ENCODE measurements at regions not wholly inside any gene's neighbourhood (a gene's known extent, or its start where the extent isn't known, plus 50 kb on each side); places are given as distances from the start of the nearest gene placed in this dataset.

DNA sequence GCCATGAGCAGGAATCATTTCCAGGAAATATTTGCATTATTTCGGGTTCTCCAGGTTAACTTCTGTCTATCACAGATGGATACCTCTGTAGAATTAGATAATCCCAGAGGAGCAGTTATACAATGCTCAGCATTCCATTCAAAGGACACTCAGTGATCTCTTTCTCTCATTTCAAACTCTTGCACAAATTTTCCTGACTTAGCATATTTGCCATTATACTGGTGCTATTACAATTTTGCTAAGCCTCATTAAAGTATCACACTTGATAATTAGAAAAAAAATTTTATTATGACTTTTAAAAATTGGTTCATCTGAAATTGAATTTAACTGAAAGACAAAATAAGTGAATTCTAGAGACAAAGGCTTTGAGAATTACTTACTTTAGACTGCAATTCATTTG, 469.0 kb downstream of the EPHA3 start:
- Histone ChIP-seq H3K23ac (ENCODE audit: insufficient read length) (no peak overlapping the region), H4K5ac (ENCODE audit: insufficient read length, low read depth, low read length) (no peak overlapping the region), H3K36me3 (ENCODE audit: control insufficient read depth in 2 of 4, insufficient read depth in 4 of 4, low read length in 3 of 4) (no peaks in the 10 kb centered on the region), H2AK5ac (ENCODE audit: low read depth, low read length) (no peak overlapping the region), H2AFZ (ENCODE audit: low read length) (no peak overlapping the region), H3K27me3 (replicated peaks in 1 of 4; ENCODE audit: control insufficient read depth in 3 of 4, extremely low read depth in 1 of 4, insufficient read depth in 3 of 4, low read length in 3 of 4) (no peaks in the 10 kb centered on the region), H3K4me1 (replicated peaks in 1 of 4; ENCODE audit: control insufficient read depth in 3 of 4, insufficient read depth in 4 of 4, low read length in 3 of 4) (no peaks in the 10 kb centered on the region), H4K20me1 (replicated peaks in 1 of 2; ENCODE audit: control insufficient read depth in 1 of 2, insufficient read depth in 2 of 2, low read length in 2 of 2) (no peaks in the 10 kb centered on the region), H4K8ac (ENCODE audit: extremely low read depth, insufficient read depth, low read length) (no peak overlapping the region), H3K4me3 (ENCODE audit: extremely low read depth in 1 of 4, insufficient read depth in 2 of 4, low read depth in 3 of 4, low read length in 4 of 4) (no peak overlapping the region), H2BK12ac (ENCODE audit: low read depth, low read length) (no peak overlapping the region), H2BK120ac (replicated peaks; ENCODE audit: low read depth, low read length) (no peak overlapping the region), H3K4me2 (ENCODE audit: insufficient read depth in 1 of 2, low read depth in 2 of 2, low read length in 2 of 2) (no peak overlapping the region), H3K4ac (replicated peaks; ENCODE audit: insufficient read length, low read depth, low read length) (no peak overlapping the region), H3K9me3 (ENCODE audit: insufficient read depth in 2 of 2, low read depth in 1 of 2, low read length in 1 of 2) (no peaks in the 10 kb centered on the region), H3K23me2 (ENCODE audit: low read depth, low read length) (no peaks in the 10 kb centered on the region), H3K14ac (ENCODE audit: insufficient read length) (no peak overlapping the region), H3K79me1 (ENCODE audit: low read depth, low read length) (no peaks in the 10 kb centered on the region), H3K27ac (ENCODE audit: low read depth, low read length) (no peak overlapping the region), H2BK5ac (ENCODE audit: low read depth, low read length) (no peak overlapping the region), H3K56ac (replicated peaks; ENCODE audit: insufficient read length, low read depth, low read length) (no peak overlapping the region), H3K18ac (ENCODE audit: extremely low read depth, low read length) (no peak overlapping the region), H3K9ac (replicated peaks in 1 of 4; ENCODE audit: extremely low read depth in 1 of 4, low read depth in 3 of 4, low read length in 3 of 4) (no peak overlapping the region), H2BK20ac (ENCODE audit: low read length) (no peak overlapping the region), H4K91ac (replicated peaks; ENCODE audit: insufficient read length, low read length) (no peak overlapping the region), H3K79me2 (ENCODE audit: control insufficient read depth in 1 of 2, insufficient read depth in 2 of 2, low read length in 2 of 2) (no peaks in the 10 kb centered on the region), H2BK15ac (ENCODE audit: low read length) (no peak overlapping the region)
- no peak for DNase-seq (ENCODE audit: low read depth in 1 of 2, low spot score in 2 of 2)
- 79% methylated on average over 1 of the region's 1 CpG; no CpG with 5 or more reads in 1 of the 2 experiments for WGBS, 2 experiments (ENCODE audit: extremely low coverage in 1 of 2, insufficient coverage in 1 of 2, insufficient read length in 1 of 2, insufficient replicate concordance in 2 of 2, low coverage in 1 of 2, low lambda C conversion rate in 2 of 2, missing lambda C conversion rate in 1 of 2)
- ChIA-PET CTCF (ENCODE audit: partially characterized antibody) (no interaction called here), POLR2A (ENCODE audit: partially characterized antibody) (no interaction called here)
- FAIRE-seq = no peak
- no peak for TF ChIP-seq RXRA (IDR thresholded peaks at IDR 0.05; ENCODE audit: insufficient read depth, low read depth, low read length)
- TF ChIP-seq TCF12 (IDR thresholded peaks at IDR 0.05; ENCODE audit: low read depth, low read length) = no peak
- no peak for TF ChIP-seq ZNF274 (IDR thresholded peaks at IDR 0.05; ENCODE audit: borderline replicate concordance, extremely low read depth, low read length)
- no peak for TF ChIP-seq EP300 (IDR thresholded peaks at IDR 0.05; ENCODE audit: borderline replicate concordance in 1 of 2, low read depth in 2 of 2, low read length in 2 of 2)
- no peak for TF ChIP-seq SIRT6 (IDR thresholded peaks at IDR 0.05; ENCODE audit: low read length)
- TF ChIP-seq TAF1 (IDR thresholded peaks at IDR 0.05; ENCODE audit: low read depth, low read length) = no peak
- TF ChIP-seq POLR2A (IDR thresholded peaks at IDR 0.05; ENCODE audit: control extremely low read depth in 1 of 2, low read depth in 2 of 2, low read length in 2 of 2) = no peak
- TF ChIP-seq SAP30 (IDR thresholded peaks at IDR 0.05; ENCODE audit: insufficient read depth, insufficient replicate concordance, low read length) = no peak
- TF ChIP-seq JUND (IDR thresholded peaks at IDR 0.05; ENCODE audit: low read length) = no peak
- no peak for TF ChIP-seq PHF8 (conservative IDR thresholded peaks at IDR 0.05; ENCODE audit: low read depth, low read length)
- TF ChIP-seq NRF1 (IDR thresholded peaks at IDR 0.05; ENCODE audit: low read depth, low read length) = no peak
- no peak for TF ChIP-seq TAF7 (optimal IDR thresholded peaks at IDR 0.05; ENCODE audit: borderline replicate concordance, low read depth, low read length)
- TF ChIP-seq, protein P1, sequence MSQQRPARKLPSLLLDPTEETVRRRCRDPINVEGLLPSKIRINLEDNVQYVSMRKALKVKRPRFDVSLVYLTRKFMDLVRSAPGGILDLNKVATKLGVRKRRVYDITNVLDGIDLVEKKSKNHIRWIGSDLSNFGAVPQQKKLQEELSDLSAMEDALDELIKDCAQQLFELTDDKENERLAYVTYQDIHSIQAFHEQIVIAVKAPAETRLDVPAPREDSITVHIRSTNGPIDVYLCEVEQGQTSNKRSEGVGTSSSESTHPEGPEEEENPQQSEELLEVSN (IDR thresholded peaks at IDR 0.05) = no peak
- no peak for TF ChIP-seq TBP (IDR thresholded peaks at IDR 0.05; ENCODE audit: low read depth, low read length)
- TF ChIP-seq ASH2L (IDR thresholded peaks at IDR 0.05; ENCODE audit: low read length) = no peak

Measured in H1 (cell line).